ENCODE measurements at regions not wholly inside any gene's neighbourhood (a gene's known extent, or its start where the extent isn't known, plus 50 kb on each side); places are given as distances from the start of the nearest gene placed in this dataset.

GRCh38 chr20:10109641-10110040 is 74.9 kb downstream of the ANKEF1 start:
- no peak for TF ChIP-seq CTCF (IDR thresholded peaks at IDR 0.05)
- no peak for TF ChIP-seq POLR2A (IDR thresholded peaks at IDR 0.05)
- no peaks in the 10 kb centered on the region for H3K9me3 ChIP-seq
- DNase-seq, result no peak
- no peak overlapping the region for H3K27ac ChIP-seq
- H3K36me3 ChIP-seq, result no peaks in the 10 kb centered on the region
- H3K4me3 ChIP-seq, result no peak overlapping the region
- intact Hi-C loops (cut with DNase I; ENCODE audit: low total_unique reads), result no loop called here
- no peaks in the 10 kb centered on the region for H3K27me3 ChIP-seq
- no peaks in the 10 kb centered on the region for H3K4me1 ChIP-seq

- DNase-seq, result no peak
- intact Hi-C loops (cut with DNase I; ENCODE audit: low total_unique reads), result no loop called here
- no peaks in the 10 kb centered on the region for H3K4me1 ChIP-seq
- H3K4me3 ChIP-seq, result no peak overlapping the region
- no peaks in the 10 kb centered on the region for H3K27me3 ChIP-seq
- H3K36me3 ChIP-seq, result no peaks in the 10 kb centered on the region
- TF ChIP-seq CTCF (IDR thresholded peaks at IDR 0.05) (no peak), POLR2A (IDR thresholded peaks at IDR 0.05) (no peak)
- no peaks in the 10 kb centered on the region for H3K9me3 ChIP-seq
- H3K27ac ChIP-seq, result no peak overlapping the region
Observed at GRCh38 chr20:10110151-10110550, 75.4 kb downstream of the ANKEF1 start.

GRCh38 chr20:10111139-10111958 is 76.6 kb downstream of the ANKEF1 start:
- intact Hi-C loops (cut with DNase I; ENCODE audit: low total_unique reads), result no loop called here
- H3K36me3 ChIP-seq, result no peaks in the 10 kb centered on the region
- no peaks in the 10 kb centered on the region for H3K9me3 ChIP-seq
- no peak for DNase-seq
- no peak overlapping the region for H3K27ac ChIP-seq
- H3K27me3 ChIP-seq, result no peaks in the 10 kb centered on the region
- no peak for TF ChIP-seq POLR2A (IDR thresholded peaks at IDR 0.05)
- no peak for TF ChIP-seq CTCF (IDR thresholded peaks at IDR 0.05)
- H3K4me1 ChIP-seq, result no peaks in the 10 kb centered on the region
- no peak overlapping the region for H3K4me3 ChIP-seq

- Histone ChIP-seq H3K36me3 (no peaks in the 10 kb centered on the region), H3K4me3 (no peak overlapping the region), H3K27ac (no peak overlapping the region), H3K4me1 (no peaks in the 10 kb centered on the region), H3K9me3 (no peaks in the 10 kb centered on the region), H3K27me3 (no peaks in the 10 kb centered on the region)
- intact Hi-C loops (cut with DNase I; ENCODE audit: low total_unique reads), result no loop called here
- no peak for DNase-seq
- no peak for TF ChIP-seq CTCF (IDR thresholded peaks at IDR 0.05)
- no peak for TF ChIP-seq POLR2A (IDR thresholded peaks at IDR 0.05)
Observed at GRCh38 chr20:10111959-10112250, 77.1 kb downstream of the ANKEF1 start.

- Histone ChIP-seq H3K27ac (no peak overlapping the region), H3K4me3 (no peak overlapping the region), H3K36me3 (no peaks in the 10 kb centered on the region), H3K9me3 (no peaks in the 10 kb centered on the region), H3K4me1 (no peaks in the 10 kb centered on the region), H3K27me3 (no peaks in the 10 kb centered on the region)
- TF ChIP-seq CTCF (IDR thresholded peaks at IDR 0.05) (no peak), POLR2A (IDR thresholded peaks at IDR 0.05) (no peak)
- intact Hi-C loops (cut with DNase I; ENCODE audit: low total_unique reads), result no loop called here
- no peak for DNase-seq
Observed at GRCh38 chr20:10113746-10114145, 79.0 kb downstream of the ANKEF1 start.
